NCI-H2107 (cell line): ENCODE measurements at regions not wholly inside any gene's neighbourhood (a gene's known extent, or its start where the extent isn't known, plus 50 kb on each side); places are given as distances from the start of the nearest gene placed in this dataset.

Experiments used
- DNase-seq: peaks from one replicate; lab custom pipeline; 2025; lab: John Stamatoyannopoulos, UW

DNA sequence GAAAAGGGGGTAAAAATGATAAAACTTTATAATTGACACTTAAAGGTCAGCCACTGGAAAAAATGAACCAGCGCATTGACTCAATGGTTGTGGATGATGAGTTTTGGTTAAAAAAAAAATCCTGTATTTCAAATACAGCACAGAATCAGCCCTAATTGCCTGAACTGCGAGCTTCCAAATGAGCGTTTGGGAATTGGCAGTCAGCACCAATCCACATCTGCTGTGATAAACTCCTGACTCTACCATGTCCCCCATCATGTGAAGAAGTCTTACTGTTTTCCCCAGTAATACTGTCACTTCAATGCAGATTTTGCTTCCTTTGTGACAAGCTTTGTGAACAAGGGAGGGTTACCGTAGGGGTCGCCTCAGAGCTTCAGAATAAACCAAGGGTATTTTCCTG lies 235.4 kb downstream of the EBLN2 start:
- DNase-seq: no peak

- DNase-seq: no peak
These were observed 237.1 kb downstream of the EBLN2 start for GRCh38 chr3:73298243-73299183.

DNA sequence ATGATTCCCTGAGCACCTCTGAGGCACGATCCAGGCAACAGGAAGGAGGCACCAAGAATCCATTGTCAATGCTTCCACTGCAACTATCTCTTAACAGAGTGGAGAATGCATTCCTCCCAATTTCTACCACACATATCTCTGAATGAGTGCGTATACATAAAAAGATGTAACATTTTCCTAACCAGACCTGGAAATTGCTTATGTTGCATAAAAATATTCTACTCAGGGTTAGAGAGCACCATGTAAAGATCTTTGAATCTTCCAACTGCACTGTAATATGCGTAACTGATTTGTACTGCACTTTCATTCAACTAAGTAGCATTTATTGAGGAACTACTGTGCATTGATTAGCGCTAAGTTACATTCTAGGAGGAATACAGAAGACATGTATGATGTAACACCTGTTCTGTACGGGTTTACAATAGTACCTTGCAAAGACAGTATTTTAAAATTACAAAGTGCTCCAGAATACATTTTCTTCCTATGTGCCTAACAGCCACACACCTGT lies 237.8 kb downstream of the EBLN2 start:
- no peak for DNase-seq

- no peak for DNase-seq
These were observed 252.9 kb downstream of the EBLN2 start for GRCh38 chr3:73314151-73314951.

DNA sequence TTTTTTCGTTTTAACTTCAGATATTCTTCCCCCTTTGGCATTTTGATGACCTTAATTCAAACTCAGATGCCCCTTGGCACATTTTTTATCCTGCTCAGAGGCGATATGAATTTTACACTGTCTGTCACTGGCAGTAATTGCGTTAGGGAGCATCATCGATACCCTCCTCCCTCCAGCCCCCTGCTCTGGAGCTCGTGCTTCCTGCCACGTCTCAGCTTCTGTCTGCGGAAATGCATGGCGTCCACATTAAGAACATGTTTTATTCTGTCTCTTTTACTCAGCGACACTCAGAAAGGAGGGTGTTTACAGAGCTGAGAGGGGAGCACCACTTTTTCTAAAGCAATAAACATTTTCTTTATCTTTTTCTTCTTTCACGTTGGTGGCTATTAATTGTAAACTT lies 254.2 kb downstream of the EBLN2 start:
- no peak for DNase-seq

GRCh38 chr3:73319179-73319769 lies 257.8 kb downstream of the EBLN2 start:
- no peak for DNase-seq

GRCh38 chr3:73321286-73321999 lies 260.0 kb downstream of the EBLN2 start:
- DNase-seq: no peak

DNA sequence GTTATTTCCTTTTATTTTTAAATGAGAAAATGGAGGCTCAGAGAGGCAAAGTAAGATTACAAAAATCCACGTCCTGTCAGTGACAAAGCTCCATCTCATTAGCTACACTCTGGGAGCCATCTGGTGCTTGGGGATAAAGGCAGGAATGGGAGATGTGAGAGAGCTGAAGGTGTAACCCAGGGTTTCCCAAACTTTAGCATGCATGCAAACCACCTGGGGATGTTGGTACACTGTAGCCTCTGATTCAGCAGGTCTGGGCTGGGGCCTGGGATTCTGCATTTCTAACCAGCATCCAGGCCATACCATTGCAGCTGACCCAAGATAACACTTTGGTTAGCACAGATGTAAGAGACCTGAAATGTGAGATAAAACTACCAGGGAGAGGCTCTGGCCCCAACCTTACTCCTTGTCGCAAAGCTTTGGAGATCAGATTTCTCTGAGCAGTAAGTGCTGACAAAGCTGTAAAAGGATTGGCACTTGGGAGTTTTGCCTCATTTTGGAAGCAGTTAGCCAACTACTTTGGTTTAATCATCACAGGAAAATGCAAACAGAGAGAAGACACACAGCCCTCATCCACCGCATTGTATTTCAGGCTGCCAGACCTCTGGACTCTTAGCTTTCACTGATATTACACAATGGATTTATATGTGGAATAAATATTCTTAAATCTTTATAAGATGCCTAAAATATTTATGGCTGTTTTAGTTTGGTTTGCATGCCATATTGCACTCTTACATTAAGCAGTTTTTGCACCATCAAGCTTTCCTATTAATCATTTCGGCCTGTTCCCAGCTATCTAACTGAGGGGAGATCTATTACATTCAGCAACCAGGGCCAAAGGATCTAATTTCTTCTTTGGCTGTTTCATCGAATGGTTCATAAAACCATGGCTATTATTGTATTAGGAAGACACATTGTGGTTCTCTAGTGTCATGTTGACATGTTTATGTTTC lies 263.0 kb downstream of the EBLN2 start:
- DNase-seq: no peak

DNA sequence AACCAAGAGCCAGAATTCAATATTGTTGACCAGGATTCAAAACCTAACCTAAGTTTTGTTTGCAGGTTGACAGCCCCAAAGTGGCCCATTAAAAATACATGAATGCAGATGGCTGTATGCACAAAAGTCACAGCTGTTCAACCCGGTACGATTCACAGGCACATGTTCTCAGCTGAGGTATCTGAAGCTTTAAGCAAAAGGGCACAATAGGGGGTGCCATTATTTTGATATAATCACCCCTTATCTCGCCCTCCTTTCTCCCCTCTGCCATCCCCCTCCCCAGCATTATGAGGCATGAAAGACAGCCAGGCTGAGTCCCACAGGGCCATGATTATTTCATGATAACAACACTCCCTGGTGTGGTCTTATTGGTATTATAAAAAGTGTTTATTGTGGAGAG lies 264.9 kb downstream of the EBLN2 start:
- no peak for DNase-seq

- DNase-seq: no peak
These were observed 265.6 kb downstream of the EBLN2 start for GRCh38 chr3:73327052-73327451.
